GM12864 (cell line): ENCODE measurements at regions not wholly inside any gene's neighbourhood (a gene's known extent, or its start where the extent isn't known, plus 50 kb on each side); places are given as distances from the start of the nearest gene placed in this dataset.
"Not testable (repeated sequence)": the region's sequence is repeated elsewhere in the genome, so short reads cannot be mapped to it uniquely, and the experiment has no call there.

Experiments
- DNase-seq: peaks from one replicate; pipeline ENCODE4 v3.0.0-alpha.2; 2011; ENCODE audit warnings: low read depth
- H3K4me3 ChIP-seq: 2 replicates; pipeline ENCODE4 v1.5.1; 2011; ENCODE audit warnings: mild to moderate bottlenecking, low read depth, low read length, control low read depth
- TF ChIP-seq, protein P1 (sequence below): IDR thresholded peaks from 2 replicates; pipeline ENCODE4 v1.5.1; 2011; ENCODE audit warnings: low read depth, mild to moderate bottlenecking, moderate library complexity, low read length, control low read depth, inconsistent platforms; ENCODE audit errors: missing control alignments

DNA sequence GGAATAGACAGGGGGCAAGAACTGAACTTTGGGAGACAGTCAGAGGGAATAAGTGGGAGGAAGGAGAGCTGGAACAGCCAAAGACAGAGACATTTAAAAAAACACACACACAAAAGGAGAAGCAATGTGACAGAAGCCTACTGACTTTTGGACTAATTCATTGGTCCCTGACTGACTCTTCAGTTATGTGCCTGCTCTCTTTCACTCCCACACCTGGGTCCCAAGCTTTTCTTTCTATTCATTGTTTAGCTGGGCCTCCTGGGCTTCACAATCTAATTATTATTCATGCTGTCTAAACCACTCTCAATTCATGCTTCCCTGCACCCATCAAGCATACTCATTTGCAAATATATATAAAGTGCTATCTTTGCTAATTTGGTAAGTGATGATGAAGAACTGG is 139.2 kb upstream of the IRS4 start:
- DNase-seq = no peak
- H3K4me3 ChIP-seq = no peak overlapping the region
- TF ChIP-seq, protein P1, sequence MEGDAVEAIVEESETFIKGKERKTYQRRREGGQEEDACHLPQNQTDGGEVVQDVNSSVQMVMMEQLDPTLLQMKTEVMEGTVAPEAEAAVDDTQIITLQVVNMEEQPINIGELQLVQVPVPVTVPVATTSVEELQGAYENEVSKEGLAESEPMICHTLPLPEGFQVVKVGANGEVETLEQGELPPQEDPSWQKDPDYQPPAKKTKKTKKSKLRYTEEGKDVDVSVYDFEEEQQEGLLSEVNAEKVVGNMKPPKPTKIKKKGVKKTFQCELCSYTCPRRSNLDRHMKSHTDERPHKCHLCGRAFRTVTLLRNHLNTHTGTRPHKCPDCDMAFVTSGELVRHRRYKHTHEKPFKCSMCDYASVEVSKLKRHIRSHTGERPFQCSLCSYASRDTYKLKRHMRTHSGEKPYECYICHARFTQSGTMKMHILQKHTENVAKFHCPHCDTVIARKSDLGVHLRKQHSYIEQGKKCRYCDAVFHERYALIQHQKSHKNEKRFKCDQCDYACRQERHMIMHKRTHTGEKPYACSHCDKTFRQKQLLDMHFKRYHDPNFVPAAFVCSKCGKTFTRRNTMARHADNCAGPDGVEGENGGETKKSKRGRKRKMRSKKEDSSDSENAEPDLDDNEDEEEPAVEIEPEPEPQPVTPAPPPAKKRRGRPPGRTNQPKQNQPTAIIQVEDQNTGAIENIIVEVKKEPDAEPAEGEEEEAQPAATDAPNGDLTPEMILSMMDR = no peak

DNA sequence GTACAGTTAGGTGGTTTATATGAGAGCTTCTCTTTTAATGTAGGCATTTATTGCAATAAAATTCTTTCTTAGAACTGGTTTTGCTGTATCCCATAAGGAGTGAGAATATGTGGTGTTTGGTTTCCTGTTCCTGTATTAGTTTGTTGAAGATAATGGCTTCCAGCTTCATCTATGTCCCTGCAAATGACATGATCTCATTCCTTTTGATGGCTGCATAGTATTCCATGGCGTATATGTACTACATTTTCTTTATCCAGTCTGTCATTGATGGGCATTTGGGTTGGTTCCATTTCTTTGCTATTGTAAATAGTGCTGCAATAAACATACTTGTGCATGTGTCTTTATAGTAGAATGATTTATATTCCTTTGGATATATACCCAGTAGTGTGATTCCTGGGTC is 106.7 kb upstream of the IRS4 start:
- not testable (repeated sequence) for DNase-seq, H3K4me3 ChIP-seq

DNA sequence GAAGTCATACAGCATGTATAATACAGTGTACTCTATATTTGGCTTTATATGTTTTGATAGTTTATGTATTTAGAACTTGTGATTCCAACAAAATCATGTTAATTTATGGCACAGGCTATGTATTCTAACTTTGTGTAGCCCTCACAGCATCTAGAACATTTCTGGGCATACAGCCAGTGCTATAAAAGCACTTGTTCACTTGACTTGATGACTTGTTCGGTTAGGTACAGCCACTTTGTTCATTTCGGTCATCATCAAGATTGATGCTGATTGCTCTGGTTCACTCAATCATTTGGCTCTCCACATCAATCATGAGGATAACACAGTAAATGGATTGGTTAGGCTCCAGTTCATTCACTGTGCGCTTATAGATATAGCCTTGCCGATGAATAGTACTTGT is 97.6 kb upstream of the IRS4 start:
- TF ChIP-seq, protein P1 = no peak
- DNase-seq = no peak
- H3K4me3 ChIP-seq = no peak overlapping the region

DNA sequence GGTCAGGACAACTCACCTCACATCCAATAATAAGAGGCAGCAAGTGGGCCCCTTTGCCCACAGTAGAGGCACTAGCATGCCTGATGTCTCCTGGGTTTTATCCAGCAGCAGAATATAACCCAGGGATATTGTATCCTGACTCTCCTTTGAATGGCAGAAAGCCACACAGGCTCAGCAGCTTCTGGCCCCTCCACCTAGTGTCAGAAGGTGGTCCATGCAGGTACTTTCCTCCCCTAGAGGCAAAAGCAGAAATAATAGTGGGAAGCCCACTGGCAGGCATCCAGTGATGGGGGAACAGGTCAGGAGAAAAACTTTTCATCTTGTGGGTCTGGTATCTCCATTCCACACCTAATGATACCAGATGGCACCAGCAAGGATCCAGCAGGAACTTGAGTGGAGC is 75.5 kb upstream of the IRS4 start:
- TF ChIP-seq, protein P1 = no peak
- no peak for DNase-seq
- no peak overlapping the region for H3K4me3 ChIP-seq

DNA sequence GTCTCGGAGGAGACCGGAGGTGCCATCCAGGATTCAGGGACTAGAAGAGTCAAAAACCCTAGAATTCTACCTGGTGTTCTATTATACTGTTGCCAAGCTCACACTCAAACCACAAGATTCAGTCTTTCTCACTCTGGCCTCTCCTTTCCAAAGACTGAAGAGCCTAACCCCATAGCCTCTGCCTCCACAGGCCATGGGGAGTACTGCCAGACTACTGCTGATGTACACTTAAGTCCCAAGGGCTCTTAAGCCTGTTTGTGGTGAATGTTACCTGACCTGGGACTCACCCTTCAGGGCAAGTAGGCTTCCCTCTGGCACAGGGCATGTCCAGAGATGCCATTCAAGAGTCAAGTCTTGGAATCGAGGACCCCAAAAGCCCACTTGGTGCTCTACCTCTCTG is 58.9 kb upstream of the IRS4 start:
- DNase-seq = no peak
- TF ChIP-seq, protein P1 = no peak
- no peak overlapping the region for H3K4me3 ChIP-seq
